H1 (cell line): ENCODE measurements at regions not wholly inside any gene's neighbourhood (a gene's known extent, or its start where the extent isn't known, plus 50 kb on each side); places are given as distances from the start of the nearest gene placed in this dataset.

Experiments used
- ATF3 ChIP-seq: IDR thresholded peaks from 2 replicates; pipeline ENCODE4 v1.6.1; 2011; ENCODE audit warnings: low read depth, mild to moderate bottlenecking, low read length; ENCODE audit not compliant: insufficient read depth
- KDM1A ChIP-seq: fragments of 200-600, 300-600 bp; sonication (generic); IDR thresholded peaks from 2 replicates; pipeline ENCODE4 v1.7.1; 2016; ENCODE audit warnings: mild to moderate bottlenecking, low read length, borderline replicate concordance
- RAD21 ChIP-seq, 2 experiments: IDR thresholded peaks in 1 of 2; conservative IDR thresholded peaks in 1 of 2; 2 replicates each; pipeline ENCODE4 v1.6.1; 2011; ENCODE audit warnings: low read depth in 2 of 2, low read length in 2 of 2, improper control_type of control experiment in 1 of 2, inconsistent platforms in 1 of 2, mild to moderate bottlenecking in 1 of 2, moderate library complexity in 1 of 2
- RNF2 ChIP-seq: fragments of 200-900, 300-1000 bp; sonication (generic); IDR thresholded peaks from 2 replicates; pipeline ENCODE4 v1.7.1; 2016; ENCODE audit warnings: borderline replicate concordance, low read depth, mild to moderate bottlenecking, antibody characterized with exemption, low read length; ENCODE audit not compliant: poor library complexity, severe bottlenecking; ENCODE audit errors: missing control alignments
- SP1 ChIP-seq: IDR thresholded peaks from 2 replicates; pipeline ENCODE4 v1.6.1; 2011; ENCODE audit warnings: low read depth, low read length
- USF2 ChIP-seq: IDR thresholded peaks from 2 replicates; pipeline ENCODE4 v1.6.1; 2011; ENCODE audit warnings: low read length, improper control_type of control experiment

GRCh38 chr15:81611679-81612078 lies 237.7 kb upstream of the TMC3 start (continued):
- TF ChIP-seq USF2, result no peak
- no peak for TF ChIP-seq RAD21 (IDR thresholded peaks at IDR 0.05 in 1 of 2, conservative IDR thresholded peaks at IDR 0.05 in 1 of 2; ENCODE audit: low read depth in 2 of 2, low read length in 2 of 2)
- TF ChIP-seq ATF3, result no peak
- no peak for TF ChIP-seq SP1
- no peak for TF ChIP-seq RNF2
- TF ChIP-seq KDM1A, result no peak
